ENCODE measurements at regions not wholly inside any gene's neighbourhood (a gene's known extent, or its start where the extent isn't known, plus 50 kb on each side); places are given as distances from the start of the nearest gene placed in this dataset.

DNA sequence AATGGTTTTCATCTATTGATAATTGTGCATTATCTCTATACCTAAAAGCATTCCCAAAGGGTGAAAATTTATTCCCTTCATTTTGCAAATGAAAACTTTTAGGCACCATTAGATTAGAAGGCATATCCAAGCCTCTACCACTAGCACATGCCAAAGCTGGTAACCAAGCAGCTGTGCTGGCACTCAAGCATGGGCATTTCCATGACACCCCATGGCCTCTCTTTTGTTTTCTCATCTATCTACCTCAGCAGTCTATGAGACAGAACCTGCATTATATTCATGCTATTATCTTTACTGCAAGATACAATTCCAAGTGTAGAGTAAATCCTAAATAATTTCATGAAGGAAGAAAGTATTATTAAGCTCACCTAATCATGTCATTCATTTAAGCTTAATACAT lies 334.3 kb upstream of the LRRC7 start:
- no peaks in the 10 kb centered on the region for H3K9me3 ChIP-seq
- H3K36me3 ChIP-seq (ENCODE audit: low read depth) = no peaks in the 10 kb centered on the region
- DNase-seq (no peak), ATAC-seq (no peak)
- intact Hi-C loops (cut with DNase I, micrococcal nuclease) = no loop called here
- no peak overlapping the region for H3K4me3 ChIP-seq
- TF ChIP-seq CTCF (IDR thresholded peaks at IDR 0.05) = no peak
- no peaks in the 10 kb centered on the region for H3K4me1 ChIP-seq (ENCODE audit: low read depth)

DNA sequence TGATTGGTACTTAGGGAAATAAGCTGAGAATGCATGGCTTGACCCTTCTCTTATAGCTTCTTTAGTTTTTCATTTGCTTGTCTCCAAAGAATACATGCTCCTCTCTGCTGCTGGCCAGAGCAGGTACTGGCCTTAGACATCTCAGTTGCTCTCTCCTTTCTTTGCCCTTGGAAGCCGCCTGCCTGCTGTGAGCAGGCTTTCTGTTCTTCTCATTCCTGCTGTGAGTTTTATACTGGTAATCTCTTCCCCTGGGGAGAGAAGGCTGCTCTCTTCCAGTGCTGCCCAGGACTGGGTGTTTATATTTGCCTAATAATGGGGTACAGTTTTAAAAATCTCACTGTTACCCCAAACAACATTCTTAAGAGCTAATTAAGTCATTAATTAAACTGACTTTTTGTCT lies 323.5 kb upstream of the LRRC7 start:
- Histone ChIP-seq H3K4me1 (ENCODE audit: low read depth) (no peaks in the 10 kb centered on the region), H3K4me3 (no peak overlapping the region), H3K9me3 (no peaks in the 10 kb centered on the region), H3K36me3 (ENCODE audit: low read depth) (no peaks in the 10 kb centered on the region)
- intact Hi-C loops (cut with DNase I, micrococcal nuclease) = no loop called here
- no peak for TF ChIP-seq CTCF (IDR thresholded peaks at IDR 0.05)
- ATAC-seq (no peak), DNase-seq (no peak)

DNA sequence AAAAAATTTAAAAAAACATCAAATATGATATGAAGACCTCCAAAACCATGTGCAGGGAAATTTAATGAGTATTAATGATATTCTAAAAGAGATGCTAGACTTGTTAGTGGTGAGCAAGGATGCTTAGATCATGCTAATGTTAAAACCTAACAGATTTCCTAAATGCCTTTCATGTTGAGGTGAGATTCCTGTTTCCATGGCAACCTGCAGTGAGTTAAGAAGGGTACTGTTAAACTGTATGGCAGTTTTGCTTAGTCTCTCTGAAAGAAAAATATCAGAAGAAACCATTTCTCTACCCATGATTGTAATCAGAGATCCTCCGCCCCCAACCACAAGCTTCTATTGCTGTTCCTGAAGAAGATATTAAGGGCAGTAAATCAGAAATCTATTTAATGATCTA lies 321.6 kb upstream of the LRRC7 start:
- no peak for TF ChIP-seq CTCF (IDR thresholded peaks at IDR 0.05)
- H3K4me1 ChIP-seq (ENCODE audit: low read depth) = no peaks in the 10 kb centered on the region
- H3K4me3 ChIP-seq = no peak overlapping the region
- ATAC-seq (no peak), DNase-seq (no peak)
- no peaks in the 10 kb centered on the region for H3K36me3 ChIP-seq (ENCODE audit: low read depth)
- no peaks in the 10 kb centered on the region for H3K9me3 ChIP-seq
- intact Hi-C loops (cut with DNase I, micrococcal nuclease) = no loop called here

GRCh38 chr1:69246710-69247109 lies 321.0 kb upstream of the LRRC7 start:
- no peaks in the 10 kb centered on the region for H3K36me3 ChIP-seq (ENCODE audit: low read depth)
- no peak for ATAC-seq

DNA sequence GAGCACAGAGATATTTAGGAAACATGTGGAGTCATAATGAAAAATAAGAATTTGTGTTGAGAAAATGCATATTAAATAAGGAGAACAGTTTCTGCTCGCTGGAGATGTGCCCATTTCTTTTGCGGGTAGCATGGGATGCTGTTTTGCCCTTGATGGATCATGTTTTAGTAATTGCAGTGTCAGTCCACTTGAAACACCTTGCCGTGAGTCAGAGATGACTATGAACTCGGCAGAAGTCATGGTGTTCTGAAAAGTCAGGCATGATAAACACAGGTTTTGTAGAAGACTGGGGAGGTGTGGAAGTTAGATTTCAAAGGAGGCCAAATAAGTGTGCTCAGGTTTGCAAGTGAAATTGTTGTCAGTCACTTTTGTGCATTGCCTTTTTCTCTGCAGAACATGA lies 315.0 kb upstream of the LRRC7 start:
- Histone ChIP-seq H3K4me3 (no peak overlapping the region), H3K4me1 (ENCODE audit: low read depth) (no peaks in the 10 kb centered on the region), H3K36me3 (ENCODE audit: low read depth) (no peaks in the 10 kb centered on the region), H3K9me3 (no peaks in the 10 kb centered on the region)
- intact Hi-C loops (cut with DNase I, micrococcal nuclease) = no loop called here
- no peak for TF ChIP-seq CTCF (IDR thresholded peaks at IDR 0.05)
- DNase-seq (no peak), ATAC-seq (no peak)

More at GRCh38 chr1:69246710-69247109, 321.0 kb upstream of the LRRC7 start:
- Histone ChIP-seq H3K4me3 (no peak overlapping the region), H3K4me1 (ENCODE audit: low read depth) (no peaks in the 10 kb centered on the region), H3K9me3 (no peaks in the 10 kb centered on the region)
- intact Hi-C loops (cut with DNase I, micrococcal nuclease) = no loop called here
- no peak for TF ChIP-seq CTCF (IDR thresholded peaks at IDR 0.05)
- no peak for DNase-seq

GRCh38 chr1:69256036-69256435 lies 311.7 kb upstream of the LRRC7 start:
- H3K4me3 ChIP-seq = no peak overlapping the region

More at GRCh38 chr1:69256036-69256435, 311.7 kb upstream of the LRRC7 start:
- no peaks in the 10 kb centered on the region for H3K36me3 ChIP-seq (ENCODE audit: low read depth)
- ATAC-seq (no peak), DNase-seq (no peak)
- TF ChIP-seq CTCF (IDR thresholded peaks at IDR 0.05) = no peak
- intact Hi-C loops (cut with DNase I, micrococcal nuclease) = no loop called here
- no peaks in the 10 kb centered on the region for H3K4me1 ChIP-seq (ENCODE audit: low read depth)
- H3K9me3 ChIP-seq = no peaks in the 10 kb centered on the region

Measured in mucosa of descending colon (tissue), 3 donors.